Upper lobe of right lung (tissue), 1 donor: ENCODE measurements at regions not wholly inside any gene's neighbourhood (a gene's known extent, or its start where the extent isn't known, plus 50 kb on each side); places are given as distances from the start of the nearest gene placed in this dataset.

Source experiments
- ATAC-seq: fragments of 200-7000 bp; cut with Tn5 transposase; one replicate; pipeline ENCODE4 v1.9.1; 2020; ENCODE audit warnings: mild to moderate bottlenecking, moderate library complexity
- DNase-seq: peaks from one replicate; pipeline ENCODE4 v3.0.0-alpha.2; 2020
- H3K27ac ChIP-seq: fragments of 200-600 bp; one replicate; pipeline ENCODE4 v1.8.0; 2022
- H3K27me3 ChIP-seq: fragments of 200-600 bp; one replicate; pipeline ENCODE4 v1.8.0; 2022; ENCODE audit warnings: mild to moderate bottlenecking
- H3K36me3 ChIP-seq: fragments of 200-600 bp; one replicate; pipeline ENCODE4 v1.8.0; 2022
- H3K4me1 ChIP-seq: fragments of 200-600 bp; one replicate; pipeline ENCODE4 v1.8.0; 2022
- H3K4me3 ChIP-seq: fragments of 200-600 bp; one replicate; pipeline ENCODE4 v1.8.0; 2022; ENCODE audit warnings: mild to moderate bottlenecking
- H3K9me3 ChIP-seq: fragments of 200-600 bp; one replicate; pipeline ENCODE4 v1.8.0; 2022
- intact Hi-C: fragments of 100-400 bp; cut with DNase I; formaldehyde crosslinking; loops from one replicate; pipeline ENCODE4 v1.11.0; 2022
- TF ChIP-seq, protein P1 (sequence below): fragments of 200-600 bp; IDR thresholded peaks from one replicate; pipeline ENCODE4 v1.8.0; 2022; ENCODE audit warnings: antibody characterized with exemption
- donor health status: DM: no; HTN: yes; CAD: no; lungs with severe emphysema.

DNA sequence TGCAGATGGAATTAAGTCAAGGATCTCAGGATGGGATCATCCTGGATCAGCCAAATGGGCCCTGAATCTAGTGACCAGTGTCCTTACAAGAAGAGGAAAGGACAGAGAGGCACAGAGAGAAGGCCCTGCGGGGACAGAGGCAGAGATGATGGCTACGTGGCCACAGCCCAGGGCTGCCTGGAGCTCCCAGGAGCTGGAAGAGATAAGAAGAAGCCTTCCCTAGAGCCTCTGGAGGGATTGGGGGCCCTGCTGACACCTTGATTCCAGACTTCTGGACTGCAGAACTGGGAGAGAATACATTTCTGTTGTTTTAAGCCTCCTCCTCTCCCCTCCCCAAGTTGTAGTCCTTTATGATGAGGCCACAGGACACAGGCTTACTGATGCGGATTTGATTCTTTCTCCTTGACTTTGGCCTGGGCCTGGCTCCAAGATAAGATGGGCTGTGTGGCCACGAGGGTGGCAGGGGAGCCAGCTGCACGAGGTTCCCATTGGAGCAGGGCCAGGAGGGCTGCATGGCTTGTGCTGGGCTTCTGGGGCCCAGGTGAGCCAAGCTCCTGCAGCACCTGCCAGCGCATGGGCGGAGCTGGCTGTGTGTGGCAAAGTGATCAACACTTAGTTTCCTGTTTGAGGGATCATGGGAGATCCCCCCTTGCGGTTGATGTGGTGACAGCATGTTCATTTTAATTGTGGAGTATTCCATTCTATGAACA is 146.1 kb downstream of the IRF8 start:
- TF ChIP-seq, protein P1, sequence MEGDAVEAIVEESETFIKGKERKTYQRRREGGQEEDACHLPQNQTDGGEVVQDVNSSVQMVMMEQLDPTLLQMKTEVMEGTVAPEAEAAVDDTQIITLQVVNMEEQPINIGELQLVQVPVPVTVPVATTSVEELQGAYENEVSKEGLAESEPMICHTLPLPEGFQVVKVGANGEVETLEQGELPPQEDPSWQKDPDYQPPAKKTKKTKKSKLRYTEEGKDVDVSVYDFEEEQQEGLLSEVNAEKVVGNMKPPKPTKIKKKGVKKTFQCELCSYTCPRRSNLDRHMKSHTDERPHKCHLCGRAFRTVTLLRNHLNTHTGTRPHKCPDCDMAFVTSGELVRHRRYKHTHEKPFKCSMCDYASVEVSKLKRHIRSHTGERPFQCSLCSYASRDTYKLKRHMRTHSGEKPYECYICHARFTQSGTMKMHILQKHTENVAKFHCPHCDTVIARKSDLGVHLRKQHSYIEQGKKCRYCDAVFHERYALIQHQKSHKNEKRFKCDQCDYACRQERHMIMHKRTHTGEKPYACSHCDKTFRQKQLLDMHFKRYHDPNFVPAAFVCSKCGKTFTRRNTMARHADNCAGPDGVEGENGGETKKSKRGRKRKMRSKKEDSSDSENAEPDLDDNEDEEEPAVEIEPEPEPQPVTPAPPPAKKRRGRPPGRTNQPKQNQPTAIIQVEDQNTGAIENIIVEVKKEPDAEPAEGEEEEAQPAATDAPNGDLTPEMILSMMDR = no peak
- no peak for ATAC-seq
- H3K4me1 ChIP-seq = no peaks in the 10 kb centered on the region
- no peak overlapping the region for H3K4me3 ChIP-seq
- DNase-seq = peak; percentile 53
- intact Hi-C loops = no loop called here
- H3K36me3 ChIP-seq = no peaks in the 10 kb centered on the region
- peaks cover 32% of the 10 kb centered on the region for H3K27me3 ChIP-seq
- H3K9me3 ChIP-seq = no peaks in the 10 kb centered on the region
- H3K27ac ChIP-seq = no peak overlapping the region

DNA sequence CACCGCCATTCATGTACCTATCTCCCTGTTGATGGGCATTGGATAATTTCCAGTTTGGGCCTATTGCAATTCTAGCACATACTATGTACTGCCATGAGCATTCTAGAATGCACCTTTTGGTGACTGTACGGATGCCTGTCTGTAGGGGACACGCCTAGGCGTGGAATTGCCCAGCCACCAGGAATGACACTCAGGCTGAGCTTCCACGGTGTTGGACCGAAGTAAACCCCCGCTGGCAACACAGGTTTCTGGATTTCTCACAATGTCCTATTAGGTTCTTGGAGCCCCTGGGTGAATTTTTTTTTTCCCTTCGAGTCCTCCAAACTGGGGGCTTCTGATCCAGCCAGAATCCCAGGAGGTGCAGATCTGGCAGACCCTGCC is 146.6 kb downstream of the IRF8 start:
- intact Hi-C loops = no loop called here
- peak; percentile 37 for DNase-seq
- Histone ChIP-seq H3K9me3 (no peaks in the 10 kb centered on the region), H3K27ac (no peak overlapping the region), H3K4me3 (no peak overlapping the region), H3K4me1 (no peaks in the 10 kb centered on the region), H3K27me3 (peaks cover 32% of the 10 kb centered on the region), H3K36me3 (no peaks in the 10 kb centered on the region)
- TF ChIP-seq, protein P1 = no peak
- ATAC-seq = no peak

DNA sequence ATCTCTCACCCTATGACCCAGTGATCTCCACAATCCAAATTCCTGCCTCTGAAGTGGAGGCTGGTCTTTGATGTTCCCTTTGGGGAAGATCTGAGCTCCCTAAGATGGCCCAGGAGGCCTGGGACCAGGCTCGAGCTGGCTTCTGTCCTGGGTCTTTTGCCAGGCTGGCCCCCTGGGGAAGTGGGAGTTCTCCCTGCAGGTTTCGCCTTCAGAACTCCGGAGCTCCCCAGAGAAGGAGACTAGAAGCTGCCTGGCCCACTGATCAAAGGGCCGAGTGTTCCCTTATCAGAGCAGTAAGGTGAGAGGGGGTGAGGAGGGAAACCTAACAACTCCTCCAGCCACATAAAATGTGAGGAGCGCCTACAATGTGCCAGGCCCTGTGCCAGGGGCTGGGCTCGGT is 147.1 kb downstream of the IRF8 start:
- Histone ChIP-seq H3K27me3 (peaks cover 32% of the 10 kb centered on the region), H3K36me3 (no peaks in the 10 kb centered on the region), H3K4me1 (no peaks in the 10 kb centered on the region), H3K27ac (no peak overlapping the region), H3K4me3 (no peak overlapping the region), H3K9me3 (no peaks in the 10 kb centered on the region)
- peak; percentile 30 for DNase-seq
- TF ChIP-seq, protein P1 = no peak
- ATAC-seq = no peak
- intact Hi-C loops = no loop called here

DNA sequence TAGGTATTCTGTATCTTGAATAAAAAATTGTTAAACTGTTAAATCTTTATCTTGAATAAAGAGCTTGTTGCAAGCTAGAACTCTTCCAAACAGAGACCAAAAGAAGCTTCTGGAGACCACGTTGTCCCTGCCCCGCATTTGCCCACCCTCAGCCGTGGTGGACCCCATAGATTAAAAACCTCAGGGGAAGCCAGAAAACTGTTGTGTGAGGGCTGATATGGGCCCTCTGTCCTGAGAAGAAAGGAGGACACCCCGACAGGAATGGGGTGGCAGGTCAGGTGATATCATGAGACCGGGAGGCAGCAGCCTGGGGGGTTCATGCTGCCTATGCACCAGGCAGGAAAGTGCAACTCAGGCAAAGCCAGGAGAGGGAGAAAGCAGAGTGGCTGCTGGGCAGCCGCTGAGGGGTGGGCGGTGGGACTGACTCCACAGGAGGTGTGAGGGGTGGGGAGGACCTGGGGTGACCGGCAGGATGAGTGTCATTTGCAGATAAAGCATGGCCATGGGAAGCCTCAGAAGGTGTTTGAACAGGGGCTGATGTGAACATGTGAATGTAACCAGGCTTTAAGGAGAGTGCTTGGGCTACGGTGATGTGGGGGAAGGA is 147.8 kb downstream of the IRF8 start:
- Histone ChIP-seq H3K27me3 (peaks cover 32% of the 10 kb centered on the region), H3K4me3 (no peak overlapping the region), H3K9me3 (no peaks in the 10 kb centered on the region), H3K4me1 (no peaks in the 10 kb centered on the region), H3K27ac (no peak overlapping the region), H3K36me3 (no peaks in the 10 kb centered on the region)
- ATAC-seq = no peak
- peak; percentile 43 for DNase-seq
- TF ChIP-seq, protein P1 = no peak
- intact Hi-C loops = no loop called here

DNA sequence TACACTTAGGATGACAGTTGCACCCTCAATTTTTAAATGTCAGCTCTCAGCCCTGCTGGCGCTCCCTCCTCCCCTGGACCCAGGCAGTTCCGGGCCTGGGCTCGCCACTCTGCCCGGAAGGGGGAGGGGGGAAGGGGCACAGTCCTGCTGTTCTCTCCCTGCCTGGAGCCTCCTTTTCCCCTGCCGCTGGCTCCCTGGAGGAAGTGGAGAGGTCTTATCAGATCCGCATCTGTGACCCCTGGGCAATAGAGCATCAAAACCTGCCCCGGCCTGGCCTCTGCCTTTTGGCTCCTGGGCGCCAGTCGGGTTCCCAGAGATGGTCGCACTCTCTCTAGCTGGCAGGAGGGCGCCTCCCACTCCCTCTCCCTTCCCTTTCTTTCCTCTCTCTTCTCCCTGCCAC is 149.3 kb downstream of the IRF8 start:
- ATAC-seq (no peak), DNase-seq (peak; percentile 59)
- Histone ChIP-seq H3K27ac (no peak overlapping the region), H3K4me3 (no peak overlapping the region), H3K27me3 (peaks cover 29% of the 10 kb centered on the region), H3K36me3 (no peaks in the 10 kb centered on the region), H3K9me3 (no peaks in the 10 kb centered on the region), H3K4me1 (no peaks in the 10 kb centered on the region)
- intact Hi-C loops = no loop called here
- TF ChIP-seq, protein P1 = no peak
